Lung (tissue), 11 donors: ENCODE measurements at regions not wholly inside any gene's neighbourhood (a gene's known extent, or its start where the extent isn't known, plus 50 kb on each side); places are given as distances from the start of the nearest gene placed in this dataset.

Experiments used
- ATAC-seq: fragments of 200-7000 bp; cut with Tn5 transposase; one replicate; pipeline ENCODE4 v1.9.1; 2020; ENCODE audit warnings: moderate number of reproducible peaks; ENCODE audit not compliant: insufficient read depth, low FRiP score
- DNase-seq, 3 donors: peaks; one replicate each; pipeline ENCODE4 v3.0.0-alpha.2; 2013 to 2017
- H3K27ac ChIP-seq, 2 donors: one replicate each; pipeline ENCODE4 v1.5.1; 2013; ENCODE audit warnings: mild to moderate bottlenecking in 2 of 2, moderate library complexity in 2 of 2, control low read depth in 1 of 2, inconsistent platforms in 1 of 2, low read depth in 1 of 2, low read length in 1 of 2
- H3K27me3 ChIP-seq, 3 donors: one replicate each; pipeline ENCODE4 v1.5.1; 2013; ENCODE audit warnings: low read length in 2 of 3; ENCODE audit not compliant: control insufficient read depth in 3 of 3, insufficient read depth in 3 of 3
- H3K36me3 ChIP-seq, 4 donors: one replicate each; pipeline ENCODE4 v1.5.1; 2013; ENCODE audit warnings: low read length in 4 of 4, mild to moderate bottlenecking in 1 of 4, moderate library complexity in 1 of 4; ENCODE audit not compliant: control insufficient read depth in 4 of 4, insufficient read depth in 4 of 4
- H3K4me1 ChIP-seq, 5 donors: one replicate each; pipeline ENCODE4 v1.5.1; 2013; ENCODE audit warnings: low read length in 5 of 5, mild to moderate bottlenecking in 2 of 5, moderate library complexity in 1 of 5; ENCODE audit not compliant: control insufficient read depth in 5 of 5, insufficient read depth in 5 of 5
- H3K4me3 ChIP-seq: one replicate; pipeline ENCODE4 v1.5.1; 2013; ENCODE audit warnings: mild to moderate bottlenecking, control low read depth, moderate library complexity
- H3K9ac ChIP-seq, 2 donors: one replicate each; pipeline ENCODE4 v1.5.1; 2013; ENCODE audit warnings: low read length in 2 of 2, control low read depth in 1 of 2; ENCODE audit not compliant: insufficient read depth in 1 of 2
- H3K9me3 ChIP-seq, 4 donors: one replicate each; pipeline ENCODE4 v1.5.1; 2013; ENCODE audit warnings: low read length in 3 of 4, mild to moderate bottlenecking in 1 of 4, moderate library complexity in 1 of 4; ENCODE audit not compliant: control insufficient read depth in 4 of 4, insufficient read depth in 3 of 4
- CTCF ChIP-seq: IDR thresholded peaks from 2 replicates; pipeline ENCODE4 v1.5.1; 2012; ENCODE audit warnings: mild to moderate bottlenecking; ENCODE audit errors: control extremely low read depth, extremely low read depth
- WGBS, 2 donors: extraction: QIAGEN DNeasy Blood & Tissue Kit; methylation state at CpG; one replicate each; pipeline ENCODE4 v1.1.7; 2013; 5-methylcytosine and 5-hydroxymethylcytosine counted together
- donor health status: control.
- donor health status: control.
- donor health status: Bipolar disorder and iron deficiency.
- donor health status: healthy.
- donor health status: DM: yes; HTN: yes; CAD: no.

DNA sequence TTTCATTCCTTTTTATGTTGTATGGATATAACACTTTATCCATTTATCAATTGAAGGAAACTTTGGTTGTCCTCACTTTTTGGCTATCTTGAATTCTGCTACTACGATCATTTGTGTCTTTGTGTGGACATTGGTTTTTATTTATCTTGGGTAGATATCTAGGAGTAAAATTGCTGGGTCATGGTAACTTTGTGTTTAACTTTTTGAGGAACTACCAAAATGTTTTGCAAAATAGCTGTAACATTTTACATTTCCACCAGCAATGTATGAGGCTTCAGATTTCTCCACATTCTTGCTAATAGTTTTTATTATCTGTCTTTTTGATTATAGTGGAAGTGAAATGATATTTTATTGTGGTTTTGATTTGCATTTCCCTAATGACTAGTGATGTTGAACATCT, 55.6 kb downstream of the TLNRD1 start:
- DNase-seq (no peak), ATAC-seq (no peak)
- Histone ChIP-seq H3K27me3 (no peaks in the 10 kb centered on the region), H3K4me1 (peaks cover 0 to 4% (median 0%) of the 10 kb centered on the region in 5 donors), H3K9me3 (peaks cover 0 to 3% (median 0%) of the 10 kb centered on the region in 4 donors), H3K36me3 (no peaks in the 10 kb centered on the region), H3K9ac (no peak overlapping the region), H3K27ac (no peak overlapping the region), H3K4me3 (no peak overlapping the region)
- 35 to 65% methylated on average over 1 of the region's 1 CpG for WGBS, 2 donors
- no peak for TF ChIP-seq CTCF

DNA sequence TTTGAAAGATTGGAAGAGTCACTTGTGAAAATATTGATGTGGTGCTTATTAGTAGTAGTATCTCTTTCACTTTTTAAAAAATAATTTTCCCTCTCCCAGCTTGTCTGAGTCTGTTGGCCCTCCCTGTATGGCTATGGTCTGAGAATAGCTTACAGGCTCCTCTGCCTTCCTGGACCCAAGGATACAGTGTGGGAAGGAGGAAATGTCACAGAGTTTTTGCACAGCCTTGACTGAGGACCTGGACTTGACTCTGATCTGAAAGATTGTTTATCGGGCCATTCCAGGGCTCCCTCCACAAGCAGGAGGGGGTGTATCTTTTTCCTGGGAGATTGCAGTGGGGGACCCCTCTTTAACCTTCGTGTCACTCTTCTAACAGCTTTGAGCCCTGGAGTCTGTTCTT, 59.7 kb downstream of the TLNRD1 start:
- Histone ChIP-seq H3K9me3 (peaks cover 0 to 3% (median under 1%) of the 10 kb centered on the region in 4 donors), H3K27ac (no peak overlapping the region), H3K4me3 (no peak overlapping the region), H3K9ac (peak overlapping the region in 1 of 2 donors; percentile 25), H3K36me3 (no peaks in the 10 kb centered on the region), H3K4me1 (peaks cover 0 to 5% (median 0%) of the 10 kb centered on the region in 5 donors), H3K27me3 (no peaks in the 10 kb centered on the region)
- TF ChIP-seq CTCF, result no peak
- ATAC-seq (no peak), DNase-seq (no peak)
- 55 to 63% methylated on average over 2 of the region's 2 CpGs for WGBS, 2 donors

GRCh38 chr15:81060907-81061306, 60.2 kb downstream of the TLNRD1 start:
- no peak overlapping the region for H3K27ac ChIP-seq
- no peak overlapping the region for H3K4me3 ChIP-seq
- peaks cover 0 to 3% (median under 1%) of the 10 kb centered on the region in 4 donors for H3K9me3 ChIP-seq
- no peak for DNase-seq
- H3K27me3 ChIP-seq, result no peaks in the 10 kb centered on the region
- H3K4me1 ChIP-seq, result peaks cover 0 to 5% (median 0%) of the 10 kb centered on the region in 5 donors
- 33 to 44% methylated on average over 2 of the region's 2 CpGs for WGBS, 2 donors
- no peak for TF ChIP-seq CTCF
- ATAC-seq, result no peak
- H3K36me3 ChIP-seq, result no peaks in the 10 kb centered on the region
- H3K9ac ChIP-seq, result no peak overlapping the region
